ELR (cell line): ENCODE measurements at regions not wholly inside any gene's neighbourhood (a gene's known extent, or its start where the extent isn't known, plus 50 kb on each side); places are given as distances from the start of the nearest gene placed in this dataset.
"Not testable (repeated sequence)": the region's sequence is repeated elsewhere in the genome, so short reads cannot be mapped to it uniquely, and the experiment has no call there.

Source experiments
- DNase-seq: peaks from one replicate; pipeline ENCODE4 v3.0.0-alpha.2; 2015; ENCODE audit warnings: low read depth

GRCh38 chr17:31748881-31749280 is 110.2 kb downstream of the COPRS start:
- no peak for DNase-seq

- DNase-seq, result no peak
Observed at GRCh38 chr17:31746884-31747495, 112.1 kb downstream of the COPRS start.

- no peak for DNase-seq
Observed at GRCh38 chr17:31745964-31746600, 113.0 kb downstream of the COPRS start.

GRCh38 chr17:31744511-31744951 is 114.5 kb downstream of the COPRS start:
- no peak for DNase-seq

- no peak for DNase-seq
Observed at GRCh38 chr17:31743797-31744196, 115.2 kb downstream of the COPRS start.

GRCh38 chr17:31741371-31741770 is 117.7 kb downstream of the COPRS start:
- DNase-seq, result no peak

- peak; percentile 88 for DNase-seq
Observed at GRCh38 chr17:31740611-31741082, 118.4 kb downstream of the COPRS start.

- DNase-seq, result peak; percentile 82
Observed at GRCh38 chr17:31738996-31739699, 119.9 kb downstream of the COPRS start.

- DNase-seq, result no peak
Observed at GRCh38 chr17:31738488-31738887, 120.6 kb downstream of the COPRS start.

- no peak for DNase-seq
Observed at GRCh38 chr17:31738067-31738466, 121.0 kb downstream of the COPRS start.

- DNase-seq, result no peak
Observed at GRCh38 chr17:31736855-31737625, 122.0 kb downstream of the COPRS start.

GRCh38 chr17:31733326-31733725 is 125.7 kb downstream of the COPRS start:
- no peak for DNase-seq

- DNase-seq, result not testable (repeated sequence)
Observed at GRCh38 chr17:31731585-31732154, 127.4 kb downstream of the COPRS start.

GRCh38 chr17:31731118-31731517 is 127.9 kb downstream of the COPRS start:
- DNase-seq, result no peak

GRCh38 chr17:31726980-31727427 is 132.0 kb downstream of the COPRS start:
- DNase-seq, result peak; percentile 91

GRCh38 chr17:31724619-31725018 is 134.4 kb downstream of the COPRS start:
- peak; percentile 77 for DNase-seq

GRCh38 chr17:31724026-31724425 is 135.0 kb downstream of the COPRS start:
- peak; percentile 95 for DNase-seq

GRCh38 chr17:31722251-31723056 is 136.6 kb downstream of the COPRS start:
- peak; percentile 82 for DNase-seq

GRCh38 chr17:31721291-31722025 is 137.6 kb downstream of the COPRS start:
- no peak for DNase-seq

GRCh38 chr17:31717251-31717650 is 141.8 kb downstream of the COPRS start:
- DNase-seq, result not testable (repeated sequence)
